Body of pancreas (tissue), 4 donors: ENCODE measurements at regions not wholly inside any gene's neighbourhood (a gene's known extent, or its start where the extent isn't known, plus 50 kb on each side); places are given as distances from the start of the nearest gene placed in this dataset.

Source experiments
- ATAC-seq: fragments of 150-250 bp; one replicate; pipeline ENCODE4 v1.9.1; 2016
- DNase-seq, 4 donors: peaks; one replicate each; pipeline ENCODE4 v3.0.0-alpha.2; 2019
- H3K27ac ChIP-seq, 4 donors: fragments of 200-600 bp; sonication (generic); 1 replicate in 3 of 4; 2 replicates in 1 of 4; pipeline versions ENCODE4 v1.5.1 to v1.6.1; 2016 to 2019; ENCODE audit warnings: mild to moderate bottlenecking in 1 of 4, mixed read lengths in 1 of 4, moderate library complexity in 1 of 4
- H3K27me3 ChIP-seq, 2 donors: fragments of 200-600 bp; sonication (generic); one replicate each; pipeline ENCODE4 v1.6.0; 2016; ENCODE audit warnings: mild to moderate bottlenecking in 1 of 2
- H3K36me3 ChIP-seq, 2 donors: fragments of 200-600 bp; sonication (generic); replicated peaks in 1 of 2; 2 replicates each; pipeline ENCODE4 v1.5.1; 2016; ENCODE audit warnings: low read depth in 2 of 2; ENCODE audit not compliant: insufficient read depth in 1 of 2
- H3K4me1 ChIP-seq: fragments of 200-600 bp; sonication (generic); one replicate; pipeline ENCODE4 v1.6.0; 2016
- H3K4me3 ChIP-seq, 2 donors: fragments of 200-600 bp; sonication (generic); 1 replicate in 1 of 2; 2 replicates in 1 of 2; pipeline ENCODE4 v1.5.1; 2016 to 2019
- H3K9me3 ChIP-seq, 3 donors: fragments of 200-600 bp; sonication (generic); 1 replicate in 2 of 3; 2 replicates in 1 of 3; pipeline ENCODE4 v1.5.1; 2016
- POLR2A ChIP-seq, 3 donors: fragments of 450-650 bp; IDR thresholded peaks; one replicate each; pipeline ENCODE4 v1.6.1; 2016; ENCODE audit warnings: antibody characterized with exemption in 3 of 3, mild to moderate bottlenecking in 2 of 3
- WGBS, 2 donors: methylation state at CpG; one replicate each; pipeline ENCODE4 v1.1.5; 2017; 5-methylcytosine and 5-hydroxymethylcytosine counted together
- intact Hi-C: fragments of 100-400 bp; cut with DNase I; formaldehyde crosslinking; loops from one replicate; pipeline ENCODE4 v1.15.1; 2023
- TF ChIP-seq, protein P1 (sequence below), 7 experiments: fragments of 450-650 bp in 4 of 7; fragments of 200-600 bp in 3 of 7; sonication (generic) in 3 of 7; IDR thresholded peaks; one replicate each; pipeline ENCODE4 v1.5.1; 2016 to 2019; ENCODE audit warnings: antibody characterized with exemption in 7 of 7

DNA sequence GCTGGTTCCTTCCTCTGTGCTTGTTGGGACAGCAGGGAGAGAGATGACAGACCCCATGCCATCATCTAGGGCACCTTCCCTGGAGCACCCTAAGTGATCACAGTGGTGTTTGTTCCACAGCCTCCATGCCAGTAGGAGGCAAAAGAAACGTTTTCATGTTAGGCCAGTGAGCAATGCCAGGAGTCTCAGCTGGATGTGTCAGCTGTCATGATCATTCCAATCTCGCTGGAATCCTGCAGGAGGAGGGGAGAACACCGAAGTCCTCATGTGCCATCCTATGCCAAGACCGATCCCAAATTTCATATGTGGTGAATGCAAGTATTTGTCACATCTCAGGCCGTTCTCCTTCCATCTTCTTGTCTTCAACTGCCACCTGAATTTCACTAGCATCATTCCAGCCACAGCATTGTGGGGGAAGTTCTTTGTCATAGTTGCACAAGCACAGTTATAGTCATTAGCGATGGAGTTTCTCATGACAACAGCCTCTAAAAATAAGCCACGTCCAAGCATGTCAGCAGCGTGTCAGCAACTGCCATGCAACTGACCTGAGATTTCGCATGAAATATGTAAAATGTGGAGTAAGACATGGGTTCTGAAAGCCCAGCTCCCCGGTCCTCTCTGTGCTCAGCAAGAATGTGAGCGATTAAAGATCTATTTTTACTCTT, 97.2 kb upstream of the DNAH5 start:
- no peak overlapping the region for H3K27ac ChIP-seq
- no peaks in the 10 kb centered on the region for H3K27me3 ChIP-seq
- 62 to 65% methylated on average over 11 of the region's 11 CpGs for WGBS, 2 donors
- peaks cover 7% of the 10 kb centered on the region for H3K4me1 ChIP-seq
- H3K36me3 ChIP-seq = no peaks in the 10 kb centered on the region
- H3K9me3 ChIP-seq = no peaks in the 10 kb centered on the region
- intact Hi-C loops = no loop called here
- H3K4me3 ChIP-seq = no peak overlapping the region
- TF ChIP-seq, protein P1, sequence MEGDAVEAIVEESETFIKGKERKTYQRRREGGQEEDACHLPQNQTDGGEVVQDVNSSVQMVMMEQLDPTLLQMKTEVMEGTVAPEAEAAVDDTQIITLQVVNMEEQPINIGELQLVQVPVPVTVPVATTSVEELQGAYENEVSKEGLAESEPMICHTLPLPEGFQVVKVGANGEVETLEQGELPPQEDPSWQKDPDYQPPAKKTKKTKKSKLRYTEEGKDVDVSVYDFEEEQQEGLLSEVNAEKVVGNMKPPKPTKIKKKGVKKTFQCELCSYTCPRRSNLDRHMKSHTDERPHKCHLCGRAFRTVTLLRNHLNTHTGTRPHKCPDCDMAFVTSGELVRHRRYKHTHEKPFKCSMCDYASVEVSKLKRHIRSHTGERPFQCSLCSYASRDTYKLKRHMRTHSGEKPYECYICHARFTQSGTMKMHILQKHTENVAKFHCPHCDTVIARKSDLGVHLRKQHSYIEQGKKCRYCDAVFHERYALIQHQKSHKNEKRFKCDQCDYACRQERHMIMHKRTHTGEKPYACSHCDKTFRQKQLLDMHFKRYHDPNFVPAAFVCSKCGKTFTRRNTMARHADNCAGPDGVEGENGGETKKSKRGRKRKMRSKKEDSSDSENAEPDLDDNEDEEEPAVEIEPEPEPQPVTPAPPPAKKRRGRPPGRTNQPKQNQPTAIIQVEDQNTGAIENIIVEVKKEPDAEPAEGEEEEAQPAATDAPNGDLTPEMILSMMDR (IDR thresholded peaks at IDR 0.05) = no peak
- TF ChIP-seq POLR2A (IDR thresholded peaks at IDR 0.05) = no peak
- no peak for ATAC-seq
- no peak for DNase-seq

DNA sequence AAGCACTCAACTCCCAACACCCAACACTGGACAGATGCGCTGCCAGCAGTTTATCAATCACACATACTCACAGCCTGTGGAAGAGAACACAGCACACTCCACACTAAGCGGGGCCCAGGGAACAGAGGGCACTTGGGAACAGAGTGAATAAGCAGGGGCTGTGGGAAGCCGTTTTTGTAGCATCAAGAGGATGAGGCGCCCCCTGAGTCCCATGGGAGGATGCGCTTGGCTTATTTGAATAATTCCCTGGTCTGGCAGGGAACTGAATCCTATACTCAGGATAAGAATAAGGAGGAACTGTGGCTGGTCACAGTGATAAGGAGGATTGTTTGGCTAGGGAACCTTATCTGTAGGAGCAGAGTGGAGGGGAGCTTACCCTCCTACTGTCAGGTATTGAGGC, 96.1 kb upstream of the DNAH5 start:
- Histone ChIP-seq H3K27ac (no peak overlapping the region), H3K4me1 (peaks cover 17% of the 10 kb centered on the region), H3K4me3 (no peak overlapping the region), H3K27me3 (no peaks in the 10 kb centered on the region), H3K36me3 (no peaks in the 10 kb centered on the region), H3K9me3 (no peaks in the 10 kb centered on the region)
- intact Hi-C loops = no loop called here
- DNase-seq (no peak), ATAC-seq (no peak)
- WGBS, 2 donors = 56 to 64% methylated on average over 5 of the region's 5 CpGs
- TF ChIP-seq, protein P1 (IDR thresholded peaks at IDR 0.05) = no peak
- TF ChIP-seq POLR2A (IDR thresholded peaks at IDR 0.05) = no peak

DNA sequence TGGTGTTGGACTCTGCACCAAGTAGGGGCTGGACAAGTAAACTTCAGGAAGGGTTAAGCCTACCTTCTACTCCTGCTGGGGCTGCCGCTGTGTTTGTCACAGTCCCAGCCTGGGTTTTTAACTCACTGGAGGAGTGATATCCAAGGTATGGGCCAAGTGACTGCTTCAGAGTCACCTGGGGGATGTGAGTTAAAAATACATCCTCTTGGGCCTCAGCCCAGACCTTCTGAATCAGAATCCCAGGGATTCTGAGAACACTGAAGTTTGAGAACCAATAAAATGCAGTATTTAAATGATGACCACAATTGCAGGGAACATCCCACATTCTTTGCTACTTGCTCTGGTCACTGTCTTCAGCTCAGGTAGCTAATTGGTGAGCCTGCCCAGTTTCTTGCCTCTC, 95.1 kb upstream of the DNAH5 start:
- ATAC-seq (no peak), DNase-seq (no peak)
- intact Hi-C loops = no loop called here
- Histone ChIP-seq H3K36me3 (no peaks in the 10 kb centered on the region), H3K27ac (no peak overlapping the region), H3K4me1 (peaks cover 20% of the 10 kb centered on the region), H3K9me3 (no peaks in the 10 kb centered on the region), H3K27me3 (no peaks in the 10 kb centered on the region), H3K4me3 (no peak overlapping the region)
- TF ChIP-seq POLR2A (IDR thresholded peaks at IDR 0.05) = no peak
- TF ChIP-seq, protein P1 (IDR thresholded peaks at IDR 0.05) = no peak
- 63% methylated on average over 1 of the region's 1 CpG; no CpG with 5 or more reads in 1 of the 2 donors for WGBS, 2 donors

DNA sequence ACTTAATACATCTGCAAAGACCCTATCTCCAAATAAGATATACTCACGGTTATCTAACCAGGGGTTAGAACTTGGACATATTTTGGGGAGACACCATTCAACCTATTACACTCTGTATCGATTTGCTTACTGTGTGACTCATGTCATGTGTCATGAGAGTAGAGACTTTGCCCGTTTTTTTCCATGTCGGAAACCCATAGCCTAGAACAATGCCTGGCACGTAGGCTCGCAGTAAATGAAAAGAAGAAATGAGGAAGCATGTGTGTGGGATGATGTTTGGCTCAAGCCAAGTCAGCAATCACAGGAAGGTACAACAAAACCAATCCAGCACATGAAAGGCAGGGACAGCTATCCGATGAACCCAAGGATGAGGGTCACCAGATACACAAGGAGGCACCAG, 94.6 kb upstream of the DNAH5 start:
- no peak overlapping the region for H3K27ac ChIP-seq
- H3K27me3 ChIP-seq = no peaks in the 10 kb centered on the region
- H3K4me3 ChIP-seq = no peak overlapping the region
- DNase-seq = no peak
- H3K36me3 ChIP-seq = no peaks in the 10 kb centered on the region
- no peak for ATAC-seq
- TF ChIP-seq, protein P1 (IDR thresholded peaks at IDR 0.05) = no peak
- TF ChIP-seq POLR2A (IDR thresholded peaks at IDR 0.05) = no peak
- intact Hi-C loops = no loop called here
- peaks cover 20% of the 10 kb centered on the region for H3K4me1 ChIP-seq
- no peaks in the 10 kb centered on the region for H3K9me3 ChIP-seq
- 59 to 63% methylated on average over 7 of the region's 7 CpGs for WGBS, 2 donors

DNA sequence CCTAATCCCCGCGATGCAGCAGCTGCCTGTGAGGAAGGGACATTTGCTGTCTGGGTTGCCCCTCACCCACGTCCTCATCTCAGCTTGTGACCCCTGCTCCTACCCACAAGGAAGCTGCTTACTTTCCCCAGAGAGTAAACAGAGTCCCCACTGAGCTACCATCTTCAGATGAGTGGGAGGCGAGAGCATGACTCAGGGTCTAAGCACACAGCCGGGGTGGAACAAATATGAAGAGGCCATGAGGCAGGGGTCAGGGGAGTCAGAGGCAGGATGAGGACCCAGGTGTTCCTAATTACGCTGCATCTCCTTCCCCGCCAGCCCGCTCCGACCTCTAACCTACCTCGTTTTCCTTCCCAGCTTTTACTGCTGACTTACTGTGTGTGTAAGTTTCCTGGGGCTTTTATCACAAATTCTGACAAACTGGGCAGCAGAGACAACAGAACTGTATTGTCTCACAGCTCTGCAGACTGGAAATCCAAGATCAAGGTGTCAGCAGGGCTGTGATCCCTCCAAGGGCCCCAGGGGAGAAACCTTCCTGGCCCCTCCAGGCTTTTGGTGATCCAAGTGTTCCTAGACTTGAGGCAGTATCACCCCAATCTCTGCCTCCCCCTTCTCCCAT, 94.0 kb upstream of the DNAH5 start:
- peak in 1 of 4 donors; percentile 25 for DNase-seq
- no peaks in the 10 kb centered on the region for H3K36me3 ChIP-seq
- H3K9me3 ChIP-seq = no peaks in the 10 kb centered on the region
- peak overlapping the region in 1 of 4 donors; percentile 82 for H3K27ac ChIP-seq
- WGBS, 2 donors = 55 to 57% methylated on average over 10 of the region's 10 CpGs
- H3K4me3 ChIP-seq = no peak overlapping the region
- ATAC-seq = no peak
- TF ChIP-seq, protein P1 (IDR thresholded peaks at IDR 0.05) = no peak
- TF ChIP-seq POLR2A (IDR thresholded peaks at IDR 0.05) = no peak
- H3K4me1 ChIP-seq = peaks cover 20% of the 10 kb centered on the region
- H3K27me3 ChIP-seq = no peaks in the 10 kb centered on the region
- intact Hi-C loops = no loop called here
